ENCODE measurements at regions not wholly inside any gene's neighbourhood (a gene's known extent, or its start where the extent isn't known, plus 50 kb on each side); places are given as distances from the start of the nearest gene placed in this dataset.

GRCh38 chr5:106417163-106417562 is 1253.6 kb downstream of the EFNA5 start:
- TF ChIP-seq CTCF (IDR thresholded peaks at IDR 0.05) (no peak), POLR2A (IDR thresholded peaks at IDR 0.05) (no peak)

All from sigmoid colon (tissue), 3 donors.